NCI-H1105 treated with DMSO at 0.1 percent for 48 hours (cell line): ENCODE measurements at regions not wholly inside any gene's neighbourhood (a gene's known extent, or its start where the extent isn't known, plus 50 kb on each side); places are given as distances from the start of the nearest gene placed in this dataset.
A peak's percentile ranks its signal among the peaks of the same experiment; 100 is the strongest.
"Not testable (repeated sequence)": the region's sequence is repeated elsewhere in the genome, so short reads cannot be mapped to it uniquely, and the experiment has no call there.

Source experiments
- DNase-seq: peaks from one replicate; lab custom pipeline; 2025; lab: John Stamatoyannopoulos, UW

- DNase-seq = no peak
Observed at GRCh38 chr13:109938255-109938936, 152.0 kb upstream of the IRS2 start.

GRCh38 chr13:109934520-109934919 lies 148.1 kb upstream of the IRS2 start:
- DNase-seq = not testable (repeated sequence)

DNA sequence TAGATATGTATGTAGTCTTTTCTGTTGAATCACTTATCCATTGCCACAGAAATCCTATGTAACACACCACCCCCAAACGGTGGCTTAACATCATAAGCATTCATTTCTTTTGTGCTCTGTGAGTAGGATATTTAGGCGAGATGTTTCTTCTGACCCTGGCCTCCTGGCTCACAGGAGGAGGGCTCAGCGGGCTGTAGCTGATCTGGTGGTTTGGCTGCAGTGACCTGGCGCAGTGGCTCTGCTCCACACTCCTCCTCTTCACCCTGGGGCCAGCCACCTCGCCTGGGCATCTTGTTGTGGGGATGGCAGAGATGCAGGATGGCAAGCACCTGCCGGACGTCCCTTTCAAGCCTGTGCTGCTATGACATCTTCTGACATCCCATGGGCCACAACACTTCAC lies 147.1 kb upstream of the IRS2 start:
- no peak for DNase-seq

DNA sequence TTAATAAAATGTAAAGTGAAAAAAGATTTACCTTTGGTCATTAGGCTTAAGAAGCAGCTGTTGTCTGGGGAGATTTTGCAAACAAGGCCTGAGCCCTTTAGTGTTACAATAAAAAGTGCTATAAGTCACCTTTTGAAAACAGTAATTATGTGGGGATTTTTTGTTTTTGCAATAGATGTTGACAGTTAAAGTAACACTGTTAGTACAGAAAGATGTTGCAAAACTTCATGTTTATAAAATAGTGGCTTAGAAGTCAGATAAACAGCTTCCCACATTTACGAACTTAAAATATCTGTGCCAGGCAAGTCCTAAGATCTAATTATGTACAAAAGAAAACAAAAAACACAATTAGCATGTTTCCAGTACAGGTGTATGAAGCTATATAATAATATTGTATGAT lies 138.0 kb upstream of the IRS2 start:
- no peak for DNase-seq

- DNase-seq = no peak
Observed at GRCh38 chr13:109922518-109922917, 136.1 kb upstream of the IRS2 start.

DNA sequence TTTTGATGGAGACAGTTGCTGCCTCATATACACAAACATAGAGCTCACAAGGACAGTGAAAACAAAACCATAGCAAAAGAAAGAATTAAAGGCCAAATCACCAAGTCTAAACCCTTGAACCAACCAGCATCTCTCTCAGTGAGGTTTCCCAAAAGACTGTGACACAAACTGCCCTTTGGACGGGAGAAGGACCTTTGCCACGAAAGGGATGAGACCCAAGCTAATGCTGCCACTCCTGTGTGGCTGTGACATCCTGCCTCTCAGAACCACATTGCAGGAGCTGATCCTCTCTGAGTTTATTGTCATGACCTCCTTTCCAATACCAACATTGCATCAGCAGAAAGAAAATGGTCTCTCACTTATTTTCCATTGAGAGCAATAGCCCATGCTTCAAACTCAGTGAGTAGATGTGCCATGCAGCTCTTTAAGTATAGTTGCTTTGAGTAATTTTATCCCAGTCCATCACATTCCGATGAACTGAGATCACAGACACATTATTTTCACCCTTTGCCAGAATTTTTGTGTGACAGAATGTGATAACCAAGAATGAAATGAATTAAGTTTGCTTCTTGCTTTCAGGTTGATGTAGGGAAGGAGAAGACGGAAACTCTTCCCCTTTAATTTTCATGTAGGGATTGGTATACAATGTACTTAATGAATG lies 133.5 kb upstream of the IRS2 start:
- DNase-seq = no peak

DNA sequence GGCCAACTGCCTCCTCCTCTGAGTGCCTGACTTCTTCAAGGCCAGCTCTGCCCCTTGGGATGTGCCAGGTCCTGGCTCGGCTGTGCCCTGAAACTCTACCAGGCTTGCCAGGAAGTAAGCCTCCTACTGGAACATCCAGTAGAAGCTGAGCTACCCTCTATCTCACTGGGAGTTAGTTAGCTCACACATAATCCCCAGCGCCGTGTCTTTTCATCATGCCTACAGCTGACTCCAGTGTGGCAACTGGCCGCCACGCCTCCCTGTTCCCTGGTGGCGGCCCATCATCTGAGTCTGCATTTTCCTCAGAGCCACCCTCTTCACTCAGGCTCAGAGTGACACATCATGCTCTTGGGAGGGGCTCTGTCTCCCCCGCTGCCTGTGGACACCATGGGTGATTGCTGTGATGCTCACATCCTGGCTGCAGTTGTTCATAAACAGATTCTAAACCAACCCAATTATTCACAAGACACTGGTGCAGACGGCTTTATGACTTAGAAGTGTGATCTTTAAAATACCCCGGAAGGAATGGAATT lies 131.9 kb upstream of the IRS2 start:
- no peak for DNase-seq

- DNase-seq = no peak
Observed at GRCh38 chr13:109917422-109917821, 131.0 kb upstream of the IRS2 start.

DNA sequence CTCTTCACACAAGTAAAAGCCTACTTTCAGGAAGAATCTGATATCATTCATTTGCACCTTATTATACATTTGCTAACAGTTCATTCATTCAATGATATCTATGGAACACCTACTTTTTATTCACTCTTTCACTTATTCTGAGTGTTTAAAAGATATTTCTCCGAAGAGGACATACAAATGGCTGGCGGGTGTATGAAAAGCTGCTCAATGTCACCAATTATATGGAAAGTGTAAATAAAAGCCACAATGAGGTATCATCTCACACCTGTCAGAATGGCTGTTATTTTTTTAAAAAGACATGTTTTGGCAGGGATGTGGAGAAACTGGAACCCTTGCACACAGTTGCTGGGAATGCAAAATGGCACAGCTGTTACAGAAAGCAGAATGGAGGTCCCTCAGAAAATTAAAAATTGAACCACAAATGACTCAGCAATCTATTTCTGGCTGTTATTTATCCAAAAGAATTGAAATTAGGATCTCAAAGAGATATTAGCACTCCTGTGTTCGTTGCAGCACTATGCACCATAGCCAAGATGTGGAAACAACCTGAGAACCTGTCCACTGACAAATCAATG lies 127.6 kb upstream of the IRS2 start:
- peak; percentile 49 for DNase-seq

DNA sequence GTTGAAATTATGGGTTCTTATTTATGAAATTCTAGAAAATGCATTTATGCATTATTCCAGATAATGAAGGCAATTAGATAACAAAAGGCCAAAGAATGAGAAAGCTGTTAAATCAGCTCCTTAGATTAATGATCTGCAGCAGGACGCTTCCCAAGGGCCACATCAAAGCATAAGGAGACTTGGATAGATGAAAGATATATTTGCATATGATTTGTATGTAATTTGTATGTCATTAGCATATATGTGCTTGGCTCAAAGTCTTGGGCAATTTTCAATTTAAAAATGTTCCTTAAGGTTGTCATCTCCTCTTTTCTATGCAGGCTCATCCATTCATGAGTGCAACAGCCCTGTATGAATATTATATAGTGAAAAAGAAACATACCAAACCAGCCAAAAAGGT lies 126.8 kb upstream of the IRS2 start:
- no peak for DNase-seq

DNA sequence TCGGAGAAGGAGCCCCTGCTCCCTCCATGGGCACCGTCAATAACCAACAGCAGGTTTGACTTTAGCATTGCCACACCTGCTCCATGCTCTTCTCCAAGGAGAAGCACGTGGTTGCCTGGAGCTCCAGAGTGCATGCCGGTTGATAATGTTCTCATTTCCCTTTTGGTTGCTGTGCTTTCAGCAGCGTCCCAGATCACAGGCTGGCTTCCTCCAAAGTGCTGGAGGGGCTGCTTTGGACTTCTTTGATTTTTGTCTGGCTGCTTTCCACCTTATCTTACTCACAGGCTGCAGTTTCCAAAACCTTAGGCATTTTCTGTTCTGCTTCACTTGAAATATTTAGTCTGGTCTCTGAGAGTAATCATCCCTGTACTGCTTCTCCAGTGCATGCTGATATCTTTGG lies 123.8 kb upstream of the IRS2 start:
- no peak for DNase-seq

DNA sequence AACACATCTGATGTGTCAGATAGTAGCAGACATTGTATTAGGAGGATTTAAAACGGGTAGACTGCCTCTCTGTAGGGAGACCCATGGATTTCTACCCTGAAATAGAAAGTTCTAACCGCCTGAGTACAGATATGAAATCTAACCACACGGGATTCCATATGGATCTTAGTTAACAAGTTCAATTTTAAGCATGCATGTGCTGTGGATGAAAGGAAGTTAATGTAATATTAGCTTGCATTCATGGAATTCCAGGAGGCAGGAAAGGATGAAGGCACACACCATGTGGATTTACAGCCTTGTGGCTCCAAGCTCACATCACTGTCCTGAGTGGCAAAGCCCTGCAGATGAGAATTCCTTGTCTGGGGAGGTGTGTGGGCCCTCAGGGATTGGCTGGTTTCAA lies 120.6 kb upstream of the IRS2 start:
- DNase-seq = no peak

- no peak for DNase-seq
Observed at GRCh38 chr13:109904218-109904617, 117.8 kb upstream of the IRS2 start.

- no peak for DNase-seq
Observed at GRCh38 chr13:109900741-109901140, 114.4 kb upstream of the IRS2 start.

DNA sequence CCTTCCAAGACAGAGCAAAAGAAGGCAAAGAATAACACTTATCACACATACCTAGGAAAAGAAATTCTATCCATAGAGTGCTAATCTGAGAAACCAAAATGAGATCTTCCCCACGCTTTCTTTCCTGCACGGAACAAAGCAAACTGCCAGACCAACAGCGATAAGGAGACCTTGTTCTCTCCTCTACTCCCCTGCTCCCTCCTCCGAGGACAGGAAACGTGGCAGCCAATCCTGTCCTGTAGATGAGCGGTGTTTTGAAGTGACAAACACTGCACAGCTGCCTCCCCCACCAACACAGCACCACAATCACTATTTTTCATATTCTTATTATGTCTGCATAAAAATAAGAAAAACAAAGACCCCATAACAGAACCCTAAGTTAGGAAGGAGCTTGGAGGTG lies 113.9 kb upstream of the IRS2 start:
- DNase-seq = no peak

GRCh38 chr13:109899748-109900147 lies 113.4 kb upstream of the IRS2 start:
- no peak for DNase-seq

- DNase-seq = no peak
Observed at GRCh38 chr13:109899316-109899715, 112.9 kb upstream of the IRS2 start.

DNA sequence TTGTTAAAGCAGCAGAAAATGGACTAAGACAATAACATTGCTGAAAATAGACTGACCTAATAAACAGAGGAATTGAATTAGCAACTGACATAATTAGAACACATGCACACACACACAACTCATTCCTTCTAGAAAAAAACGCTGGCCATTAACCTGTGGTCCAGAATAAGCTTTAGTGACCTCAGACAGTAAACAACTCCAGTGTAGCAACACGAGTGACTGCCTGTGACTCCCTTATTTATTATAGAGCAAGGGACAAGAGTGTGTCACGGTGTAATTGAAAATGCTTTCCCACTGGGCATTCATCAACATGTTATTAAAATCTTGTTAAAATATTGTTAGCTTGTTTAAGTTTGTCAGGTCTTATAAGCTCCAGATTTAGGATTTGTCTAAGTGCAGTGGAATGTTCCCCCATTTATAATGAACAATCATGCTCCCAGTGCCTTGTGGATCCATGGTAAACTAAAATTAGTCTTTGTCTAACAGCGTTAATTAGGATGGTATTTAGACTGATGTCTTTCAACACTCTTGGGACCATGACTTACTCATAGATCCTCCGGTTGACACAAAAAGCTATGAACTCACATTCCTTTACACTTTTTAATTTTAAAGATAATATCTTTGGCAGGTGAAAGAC lies 111.7 kb upstream of the IRS2 start:
- no peak for DNase-seq

DNA sequence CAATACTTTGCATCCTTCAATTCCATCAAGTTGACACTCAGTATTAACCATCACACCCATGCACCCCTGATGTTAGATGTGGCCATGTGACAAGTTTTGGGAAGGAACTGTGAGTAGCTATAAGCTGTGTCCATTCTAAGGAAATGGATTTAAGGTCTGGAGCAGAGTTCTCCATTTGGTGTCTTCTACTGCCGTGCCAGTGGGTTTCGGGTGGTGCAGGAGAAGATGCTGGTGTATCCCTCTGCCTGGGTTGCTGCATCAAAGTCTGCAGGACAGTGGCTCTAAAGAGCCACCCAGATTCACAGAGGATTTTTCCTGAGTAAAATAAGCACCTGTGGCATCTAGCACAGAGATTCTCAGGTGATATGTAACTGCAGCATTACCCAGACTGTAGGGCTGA lies 105.7 kb upstream of the IRS2 start:
- no peak for DNase-seq

- no peak for DNase-seq
Observed at GRCh38 chr13:109885235-109885634, 98.9 kb upstream of the IRS2 start.

- DNase-seq = no peak
Observed at GRCh38 chr13:109884462-109884861, 98.1 kb upstream of the IRS2 start.

DNA sequence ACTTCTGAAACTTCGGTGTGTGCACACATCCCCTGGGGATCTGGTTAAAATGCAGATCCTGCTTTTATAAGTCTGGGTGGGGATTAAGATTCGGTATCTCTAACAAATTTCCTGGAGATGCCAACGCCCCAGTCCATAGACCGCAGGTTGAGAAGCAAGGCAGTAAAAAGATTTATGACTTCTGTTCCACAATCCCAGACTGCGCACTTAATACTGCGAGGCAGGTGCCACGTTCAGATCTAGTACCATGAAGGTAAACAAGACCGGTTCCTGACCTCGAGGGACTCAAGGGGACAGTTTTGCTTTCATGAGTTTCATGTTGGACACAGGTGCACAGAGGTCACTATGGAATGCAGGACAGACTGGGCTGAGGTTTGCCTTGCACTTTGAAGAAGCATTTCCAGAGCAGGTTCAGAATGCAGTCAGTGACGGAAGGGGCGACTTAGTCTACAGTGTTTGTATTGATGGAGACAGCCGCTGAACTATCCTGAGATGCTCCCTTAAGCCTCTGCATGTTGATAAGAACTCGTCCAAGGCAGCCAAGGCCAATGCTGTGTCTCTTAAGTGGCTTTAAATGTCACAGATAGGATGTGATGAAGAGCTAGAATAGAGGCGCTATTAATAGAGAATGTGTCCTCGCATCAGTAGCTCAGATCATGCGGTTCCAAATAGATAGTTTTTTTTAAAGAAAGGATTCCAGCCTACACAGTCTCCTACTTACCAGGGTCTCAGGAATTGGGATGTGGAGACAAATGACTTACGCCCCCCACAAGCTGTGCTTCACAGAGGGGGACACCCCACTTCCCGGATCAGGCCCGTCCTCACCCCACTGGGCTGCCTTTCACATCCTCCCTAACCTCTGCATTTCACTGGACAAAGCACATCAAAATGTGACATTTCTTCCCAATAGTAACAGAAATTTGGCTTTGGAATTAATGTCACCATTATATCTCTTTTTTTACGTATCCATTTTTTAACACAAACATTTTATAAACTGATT lies 97.1 kb upstream of the IRS2 start:
- DNase-seq = no peak
